A549 (cell line): ENCODE measurements at regions not wholly inside any gene's neighbourhood (a gene's known extent, or its start where the extent isn't known, plus 50 kb on each side); places are given as distances from the start of the nearest gene placed in this dataset.

Source experiments
- ATAC-seq, 2 experiments: fragments of 200-7000 bp in 1 of 2; fragments of >200 bp in 1 of 2; cut with Nextera tagmentation in 1 of 2; cut with Tn5 transposase in 1 of 2; 3 replicates each; pipeline versions ENCODE4 v1.8.0 to v1.9.1; 2018 to 2020; ENCODE audit warnings: mild to moderate bottlenecking in 1 of 2, moderate library complexity in 1 of 2
- CTCF ChIA-PET: fragments of 300-600 bp; sonication (Branson Sonifier 250); formaldehyde crosslinking; extraction: SDS; loops from one replicate; lab custom pipeline; 2021; ENCODE audit warnings: antibody characterized with exemption, inconsistent platforms; lab: Yijun Ruan, JAX
- POLR2A ChIA-PET: fragments of 350-600 bp; formaldehyde crosslinking; extraction: SDS; loops from one replicate; lab custom pipeline; 2021; ENCODE audit warnings: antibody characterized with exemption, inconsistent platforms; lab: Yijun Ruan, JAX
- DNase-seq, 2 experiments: peaks; one replicate each; pipeline versions ENCODE4 v3.0.0 to v3.0.0-alpha.2; 2011 to 2016; ENCODE audit warnings: low read depth in 1 of 2, low spot score in 1 of 2
- FAIRE-seq: peaks from 2 replicates; lab custom pipeline; 2011; peaks lifted over from hg19 to GRCh38; lab: Jason Lieb, UNC
- H3K27ac ChIP-seq, 2 experiments: fragments of >200 bp; sonication (Bioruptor Twin); formaldehyde crosslinking; 3 replicates each; pipeline ENCODE4 v1.5.1; 2016 to 2017
- H3K4me1 ChIP-seq: fragments of >200 bp; sonication (Bioruptor Twin); formaldehyde crosslinking; 3 replicates; pipeline ENCODE4 v1.6.1; 2016
- H3K4me2 ChIP-seq: fragments of >200 bp; sonication (Bioruptor Twin); formaldehyde crosslinking; 3 replicates; pipeline ENCODE4 v1.6.1; 2016
- H3K4me3 ChIP-seq: fragments of >200 bp; sonication (Bioruptor Twin); formaldehyde crosslinking; 3 replicates; pipeline ENCODE4 v1.5.1; 2016
- H3K9me3 ChIP-seq: fragments of >200 bp; sonication (Bioruptor Twin); formaldehyde crosslinking; 3 replicates; pipeline ENCODE4 v1.6.1; 2016
- ATOH8 ChIP-seq: fragments of 250-450 bp; sonication (Bioruptor Pico); IDR thresholded peaks from 2 replicates; pipeline ENCODE4 v1.5.0; 2020; ENCODE audit warnings: low read depth, mild to moderate bottlenecking, moderate library complexity
- BCL3 ChIP-seq: fragments of >200 bp; sonication (Bioruptor Twin); formaldehyde crosslinking; IDR thresholded peaks from 3 replicates; pipeline ENCODE4 v1.6.1; 2016
- CBX8 ChIP-seq: fragments of 200-600 bp; sonication (generic); IDR thresholded peaks from 2 replicates; pipeline ENCODE4 v1.6.1; 2016
- CHD2 ChIP-seq: fragments of 150-350 bp; IDR thresholded peaks from 2 replicates; pipeline ENCODE4 v1.6.1; 2014; ENCODE audit warnings: low read length; ENCODE audit not compliant: partially characterized antibody
- CTCF ChIP-seq: fragments of >200 bp; sonication (Bioruptor Twin); formaldehyde crosslinking; IDR thresholded peaks from 3 replicates; pipeline ENCODE4 v1.5.1; 2016
- E2F6 ChIP-seq: IDR thresholded peaks from 2 replicates; pipeline ENCODE4 v1.6.1; 2012; ENCODE audit warnings: low read depth, borderline replicate concordance
- EHF ChIP-seq: fragments of 250-450 bp; sonication (Bioruptor Pico); IDR thresholded peaks from 2 replicates; pipeline ENCODE4 v1.5.0; 2020; ENCODE audit warnings: mild to moderate bottlenecking
- EHMT2 ChIP-seq: fragments of 200-600 bp; sonication (generic); IDR thresholded peaks from 2 replicates; pipeline ENCODE4 v1.6.1; 2016; ENCODE audit warnings: antibody characterized with exemption, low read depth, mild to moderate bottlenecking, moderate library complexity
- ELK1 ChIP-seq: fragments of 150-350 bp; IDR thresholded peaks from 2 replicates; pipeline ENCODE4 v1.6.1; 2014; ENCODE audit warnings: low read depth, mild to moderate bottlenecking, low read length
- FOSB ChIP-seq: fragments of 250-450 bp; sonication (Bioruptor Pico); IDR thresholded peaks from 2 replicates; pipeline ENCODE4 v1.5.0; 2020; ENCODE audit warnings: mild to moderate bottlenecking, moderate library complexity
- FOXS1 ChIP-seq: fragments of 250-450 bp; sonication (Bioruptor Pico); IDR thresholded peaks from 2 replicates; pipeline ENCODE4 v1.5.0; 2020; ENCODE audit warnings: mild to moderate bottlenecking, moderate library complexity
- GATA3 ChIP-seq: IDR thresholded peaks from 2 replicates; pipeline ENCODE4 v1.6.1; 2012; ENCODE audit warnings: borderline replicate concordance
- HDAC2 ChIP-seq: fragments of 200-600 bp; sonication (generic); IDR thresholded peaks from 2 replicates; pipeline ENCODE4 v1.6.1; 2016
- HOXA7 ChIP-seq: fragments of 250-450 bp; sonication (Bioruptor Pico); IDR thresholded peaks from 2 replicates; pipeline ENCODE4 v1.5.0; 2020; ENCODE audit warnings: mild to moderate bottlenecking, moderate library complexity
- HOXB13 ChIP-seq: fragments of 250-450 bp; sonication (Bioruptor Pico); IDR thresholded peaks from 2 replicates; pipeline ENCODE4 v1.5.0; 2020; ENCODE audit warnings: low read depth, mild to moderate bottlenecking, moderate library complexity
- HOXB5 ChIP-seq: fragments of 250-450 bp; sonication (Bioruptor Pico); IDR thresholded peaks from 2 replicates; pipeline ENCODE4 v1.5.0; 2020; ENCODE audit warnings: mild to moderate bottlenecking, moderate library complexity
- JUN ChIP-seq, 2 experiments: fragments of >200 bp; sonication (Bioruptor Twin); formaldehyde crosslinking; IDR thresholded peaks; 2 replicates in 1 of 2; 3 replicates in 1 of 2; pipeline ENCODE4 v1.6.1; 2016 to 2017
- KDM1A ChIP-seq: fragments of 200-600 bp; sonication (generic); IDR thresholded peaks from 2 replicates; pipeline ENCODE4 v1.6.1; 2016; ENCODE audit warnings: low read depth, mild to moderate bottlenecking
- NPAS2 ChIP-seq: fragments of 250-450 bp; sonication (Bioruptor Pico); IDR thresholded peaks from 2 replicates; pipeline ENCODE4 v1.8.0; 2022; ENCODE audit warnings: mild to moderate bottlenecking, moderate library complexity, borderline replicate concordance
- POLR2A ChIP-seq: IDR thresholded peaks from 2 replicates; pipeline ENCODE4 v1.6.1; 2012; ENCODE audit warnings: mild to moderate bottlenecking, low read length
- POLR2AphosphoS2 ChIP-seq: conservative IDR thresholded peaks from 2 replicates; pipeline ENCODE4 v1.6.1; 2012; ENCODE audit warnings: low read length, improper control_type of control experiment, inconsistent platforms
- REST ChIP-seq: fragments of 200-600 bp; sonication (generic); IDR thresholded peaks from 2 replicates; pipeline ENCODE4 v1.6.1; 2016; ENCODE audit warnings: antibody characterized with exemption, mild to moderate bottlenecking, moderate library complexity
- RNF2 ChIP-seq: fragments of 200-600 bp; sonication (generic); IDR thresholded peaks from 2 replicates; pipeline ENCODE4 v1.6.1; 2016; ENCODE audit warnings: low read depth, mild to moderate bottlenecking, antibody characterized with exemption, moderate library complexity, borderline replicate concordance
- SMC3 ChIP-seq: fragments of >200 bp; sonication (Bioruptor Twin); formaldehyde crosslinking; IDR thresholded peaks from 3 replicates; pipeline ENCODE4 v1.6.1; 2018; ENCODE audit warnings: inconsistent platforms
- SREBF2 ChIP-seq: fragments of 450-650 bp; IDR thresholded peaks from 2 replicates; pipeline ENCODE4 v1.6.1; 2014; ENCODE audit warnings: mild to moderate bottlenecking, moderate library complexity
- TP53 ChIP-seq: fragments of 250-450 bp; sonication (Bioruptor Pico); IDR thresholded peaks from 2 replicates; pipeline ENCODE4 v1.5.0; 2021; ENCODE audit warnings: mild to moderate bottlenecking, moderate library complexity
- USF2 ChIP-seq: fragments of 450-650 bp; IDR thresholded peaks from 2 replicates; pipeline ENCODE4 v1.6.1; 2014; ENCODE audit warnings: antibody characterized with exemption
- WGBS: methylation state at CpG from one replicate; pipeline ENCODE4 v1.1.6; 2017; ENCODE audit errors: missing lambda C conversion rate; 5-methylcytosine and 5-hydroxymethylcytosine counted together

GRCh38 chr1:213927846-213928245 lies 59.9 kb upstream of the PROX1 start:
- 20% methylated on average over 6 of the region's 6 CpGs for WGBS
- no peak overlapping the region for H3K4me2 ChIP-seq
- DNase-seq, result no peak
- no peaks in the 10 kb centered on the region for H3K9me3 ChIP-seq
- no peak for FAIRE-seq
- CTCF ChIA-PET, result no interaction called here
- no peak for TF ChIP-seq CBX8
- TF ChIP-seq POLR2A, result no peak
- no peak for TF ChIP-seq CTCF
- no peak for TF ChIP-seq JUN (IDR thresholded peaks at IDR 0.05)
- no peak for TF ChIP-seq SMC3
- TF ChIP-seq EHF (CRISPR knock-in tag), result no peak
- TF ChIP-seq FOSB (CRISPR knock-in tag), result no peak
- TF ChIP-seq GATA3, result no peak
- TF ChIP-seq KDM1A, result no peak
- no peak for TF ChIP-seq HOXA7 (CRISPR knock-in tag)
- TF ChIP-seq ELK1, result no peak
- TF ChIP-seq HOXB13, result no peak
- no peak for TF ChIP-seq HOXB5 (CRISPR knock-in tag)
- no peak for TF ChIP-seq USF2
- no peak for TF ChIP-seq CHD2
- no peak for TF ChIP-seq POLR2AphosphoS2
- no peak for TF ChIP-seq REST
- TF ChIP-seq ATOH8, result no peak
- ATAC-seq, result no peak
- POLR2A ChIA-PET, result no interaction called here
- no peak overlapping the region for H3K27ac ChIP-seq
- H3K4me1 ChIP-seq, result no peaks in the 10 kb centered on the region
- no peak overlapping the region for H3K4me3 ChIP-seq

GRCh38 chr1:213929398-213929797 lies 58.4 kb upstream of the PROX1 start:
- ATAC-seq, result no peak
- Histone ChIP-seq H3K27ac (no peak overlapping the region), H3K4me1 (no peaks in the 10 kb centered on the region), H3K9me3 (no peaks in the 10 kb centered on the region), H3K4me3 (no peak overlapping the region), H3K4me2 (no peak overlapping the region)
- CTCF ChIA-PET, result no interaction called here
- DNase-seq, result no peak
- POLR2A ChIA-PET, result no interaction called here
- FAIRE-seq, result no peak
- TF ChIP-seq ELK1 (no peak), HDAC2 (no peak), POLR2AphosphoS2 (no peak), FOXS1 (CRISPR knock-in tag) (no peak), NPAS2 (CRISPR knock-in tag) (no peak), EHMT2 (no peak), CHD2 (no peak), RNF2 (no peak), BCL3 (no peak), E2F6 (no peak), TP53 (CRISPR knock-in tag) (no peak), ATOH8 (no peak), SREBF2 (no peak)
